GM23338 (cell line): ENCODE measurements at regions not wholly inside any gene's neighbourhood (a gene's known extent, or its start where the extent isn't known, plus 50 kb on each side); places are given as distances from the start of the nearest gene placed in this dataset.
"Not testable (repeated sequence)": the region's sequence is repeated elsewhere in the genome, so short reads cannot be mapped to it uniquely, and the experiment has no call there.

Experiments used
- ATAC-seq: fragments of 200-7000 bp; cut with Tn5 transposase; 3 replicates; pipeline ENCODE4 v1.9.1; 2020
- DNase-seq: peaks from one replicate; pipeline ENCODE4 v3.0.0-alpha.2; 2015; ENCODE audit warnings: low spot score
- H2AFZ ChIP-seq: fragments of 200-600 bp; sonication (generic); 2 replicates; pipeline ENCODE4 v1.8.0; 2016; ENCODE audit warnings: antibody characterized with exemption, mild to moderate bottlenecking, moderate library complexity
- H3F3A ChIP-seq: fragments of 200-600 bp; sonication (generic); replicated peaks from 2 replicates; pipeline ENCODE4 v1.8.0; 2017; ENCODE audit warnings: antibody characterized with exemption, mixed run types, low read depth
- H3K27ac ChIP-seq: fragments of 200-600 bp; sonication (generic); 2 replicates; pipeline ENCODE4 v1.6.1; 2016; ENCODE audit warnings: low read depth
- H3K27me3 ChIP-seq: fragments of 200-600 bp; sonication (generic); 2 replicates; pipeline ENCODE4 v1.8.0; 2016; ENCODE audit warnings: mild to moderate bottlenecking, mixed run types, moderate library complexity; ENCODE audit not compliant: insufficient read depth
- H3K36me3 ChIP-seq: fragments of 200-600 bp; sonication (generic); 2 replicates; pipeline ENCODE4 v1.8.0; 2016; ENCODE audit warnings: mild to moderate bottlenecking; ENCODE audit not compliant: insufficient read depth
- H3K4me1 ChIP-seq: fragments of 200-600 bp; sonication (generic); 2 replicates; pipeline ENCODE4 v1.8.0; 2016; ENCODE audit warnings: mild to moderate bottlenecking, moderate library complexity; ENCODE audit not compliant: insufficient read depth
- H3K4me2 ChIP-seq: fragments of 200-600 bp; sonication (generic); 2 replicates; pipeline ENCODE4 v1.7.1; 2017; ENCODE audit warnings: mixed run types
- H3K4me3 ChIP-seq: fragments of 200-600 bp; sonication (generic); 2 replicates; pipeline ENCODE4 v1.6.1; 2016; ENCODE audit warnings: mixed run types
- H3K79me2 ChIP-seq: fragments of 200-600 bp; sonication (generic); replicated peaks from 2 replicates; pipeline ENCODE4 v1.8.0; 2017; ENCODE audit warnings: mild to moderate bottlenecking; ENCODE audit not compliant: insufficient read depth
- H3K9me2 ChIP-seq: fragments of 200-600 bp; sonication (generic); 2 replicates; pipeline ENCODE4 v1.8.0; 2017; ENCODE audit not compliant: insufficient read depth
- H4K20me1 ChIP-seq: fragments of 200-600 bp; sonication (generic); replicated peaks from 2 replicates; pipeline ENCODE4 v1.8.0; 2017; ENCODE audit warnings: mild to moderate bottlenecking; ENCODE audit not compliant: insufficient read depth
- H3K27ac Mint-ChIP-seq: 2 replicates; pipeline ENCODE4 v1.8.0; 2020; ENCODE audit warnings: inconsistent platforms, mild to moderate bottlenecking, moderate library complexity, mixed read lengths
- H3K27me3 Mint-ChIP-seq: 3 replicates; pipeline ENCODE4 v1.8.0; 2022; ENCODE audit warnings: low read depth, mild to moderate bottlenecking, moderate library complexity, mixed read lengths, inconsistent platforms; ENCODE audit not compliant: insufficient read depth, poor library complexity
- H3K36me3 Mint-ChIP-seq: 3 replicates; pipeline ENCODE4 v1.8.0; 2021; ENCODE audit warnings: low read depth, mild to moderate bottlenecking, inconsistent platforms, moderate library complexity, mixed read lengths
- H3K4me1 Mint-ChIP-seq: 3 replicates; pipeline ENCODE4 v1.8.0; 2020; ENCODE audit warnings: mild to moderate bottlenecking, inconsistent platforms, mixed read lengths
- H3K4me3 Mint-ChIP-seq: 3 replicates; pipeline ENCODE4 v1.8.0; 2021; ENCODE audit warnings: moderate library complexity, mild to moderate bottlenecking, inconsistent platforms, mixed read lengths
- H3K9me3 Mint-ChIP-seq: 3 replicates; pipeline ENCODE4 v1.8.0; 2020; ENCODE audit warnings: moderate library complexity, mild to moderate bottlenecking, inconsistent platforms, mixed read lengths
- CREB1 ChIP-seq: fragments of 250-450 bp; sonication (Bioruptor Pico); IDR thresholded peaks from 2 replicates; pipeline ENCODE4 v1.5.0; 2020; ENCODE audit warnings: low read depth, mild to moderate bottlenecking, moderate library complexity
- EZH2phosphoT487 ChIP-seq: fragments of 200-600 bp; sonication (generic); IDR thresholded peaks from one replicate; pipeline ENCODE4 v1.8.1; 2018; ENCODE audit warnings: antibody characterized with exemption; ENCODE audit not compliant: unreplicated experiment
- JUNB ChIP-seq: IDR thresholded peaks from one replicate; pipeline ENCODE4 v1.6.1; 2016; ENCODE audit warnings: antibody characterized with exemption; ENCODE audit not compliant: unreplicated experiment
- REST ChIP-seq: IDR thresholded peaks from one replicate; pipeline ENCODE4 v1.6.1; 2018; ENCODE audit warnings: antibody characterized with exemption; ENCODE audit not compliant: unreplicated experiment
- ZNF114 ChIP-seq: fragments of 250-450 bp; sonication (Bioruptor Pico); IDR thresholded peaks from 2 replicates; pipeline ENCODE4 v1.5.0; 2020; ENCODE audit warnings: mild to moderate bottlenecking, moderate library complexity
- ZNF331 ChIP-seq: fragments of 250-450 bp; sonication (Bioruptor Pico); IDR thresholded peaks from 2 replicates; pipeline ENCODE4 v1.5.0; 2020; ENCODE audit warnings: low read depth, mild to moderate bottlenecking, moderate library complexity
- ZNF462 ChIP-seq: fragments of 250-450 bp; sonication (Bioruptor Pico); IDR thresholded peaks from 2 replicates; pipeline ENCODE4 v1.5.0; 2020; ENCODE audit warnings: mild to moderate bottlenecking, moderate library complexity

GRCh38 chr22:26839216-26839615 lies 181.8 kb downstream of the MIAT start:
- H3K36me3 ChIP-seq = no peaks in the 10 kb centered on the region
- H3K27me3 ChIP-seq = no peaks in the 10 kb centered on the region
- ATAC-seq (no peak), DNase-seq (no peak)
- H3K79me2 ChIP-seq = no peaks in the 10 kb centered on the region
- Mint-ChIP-seq H3K4me3 (no peak overlapping the region), H3K4me1 (peaks cover 9% of the 10 kb centered on the region), H3K27me3 (peaks cover 4% of the 10 kb centered on the region), H3K36me3 (no peaks in the 10 kb centered on the region; the same call in 2 of the 3 replicates), H3K9me3 (no peaks in the 10 kb centered on the region), H3K27ac (no peak overlapping the region)
- H3K27ac ChIP-seq = no peak overlapping the region
- H3K4me3 ChIP-seq = no peak overlapping the region
- no peaks in the 10 kb centered on the region for H4K20me1 ChIP-seq
- H3K9me2 ChIP-seq = no peaks in the 10 kb centered on the region
- H3K4me2 ChIP-seq = no peak overlapping the region
- TF ChIP-seq JUNB = no peak
- TF ChIP-seq ZNF331 = no peak
- TF ChIP-seq ZNF462 (CRISPR knock-in tag) = no peak
- no peak for TF ChIP-seq EZH2phosphoT487
- TF ChIP-seq REST = no peak
- no peak for TF ChIP-seq ZNF114 (CRISPR knock-in tag)
- TF ChIP-seq CREB1 = no peak
- H3F3A ChIP-seq = no peaks in the 10 kb centered on the region
- H2AFZ ChIP-seq = no peak overlapping the region
- H3K4me1 ChIP-seq = peaks cover 6% of the 10 kb centered on the region

GRCh38 chr22:26840770-26841169 lies 183.4 kb downstream of the MIAT start:
- H3K27ac ChIP-seq, H2AFZ ChIP-seq, H4K20me1 ChIP-seq, H3K79me2 ChIP-seq, H3K4me2 ChIP-seq, ATAC-seq, H3K9me2 ChIP-seq, H3K27ac Mint-ChIP-seq, H3K4me3 Mint-ChIP-seq, H3K36me3 ChIP-seq, DNase-seq, H3K9me3 Mint-ChIP-seq, H3F3A ChIP-seq, H3K4me3 ChIP-seq, H3K27me3 Mint-ChIP-seq, H3K27me3 ChIP-seq, H3K36me3 Mint-ChIP-seq: not testable (repeated sequence)
- H3K4me1 ChIP-seq = peaks cover 10% of the 10 kb centered on the region
- peaks cover 10% of the 10 kb centered on the region for H3K4me1 Mint-ChIP-seq
